Endodermal cell (in vitro differentiated cells): ENCODE measurements at regions not wholly inside any gene's neighbourhood (a gene's known extent, or its start where the extent isn't known, plus 50 kb on each side); places are given as distances from the start of the nearest gene placed in this dataset.
A peak's percentile ranks its signal among the peaks of the same experiment; 100 is the strongest.

Source experiments
- DNase-seq: peaks from one replicate; pipeline ENCODE4 v3.0.0-alpha.2; 2017
- H3K27ac ChIP-seq: 2 replicates; pipeline ENCODE4 v1.5.1; 2013; ENCODE audit warnings: mild to moderate bottlenecking, low read depth, low read length, moderate library complexity
- H3K27me3 ChIP-seq: 2 replicates; pipeline ENCODE4 v1.6.1; 2013; ENCODE audit warnings: mild to moderate bottlenecking, low read length, moderate library complexity; ENCODE audit not compliant: insufficient read depth, control insufficient read depth, poor library complexity, severe bottlenecking
- H3K36me3 ChIP-seq: 2 replicates; pipeline ENCODE4 v1.7.0; 2013; ENCODE audit warnings: mild to moderate bottlenecking, low read length, moderate library complexity; ENCODE audit not compliant: control insufficient read depth, insufficient read depth
- H3K4me1 ChIP-seq: one replicate; pipeline ENCODE4 v1.7.0; 2013; ENCODE audit warnings: low read length; ENCODE audit not compliant: control insufficient read depth, insufficient read depth
- H3K4me3 ChIP-seq: 2 replicates; pipeline ENCODE4 v1.5.1; 2013; ENCODE audit warnings: mild to moderate bottlenecking, low read length, moderate library complexity
- H3K9ac ChIP-seq: 2 replicates; pipeline ENCODE4 v1.6.1; 2013; ENCODE audit warnings: mild to moderate bottlenecking, low read length, moderate library complexity; ENCODE audit not compliant: poor library complexity, severe bottlenecking; ENCODE audit errors: extremely low read depth
- H3K9me3 ChIP-seq: 2 replicates; pipeline ENCODE4 v1.6.1; 2013; ENCODE audit warnings: mild to moderate bottlenecking, low read length, moderate library complexity; ENCODE audit not compliant: control insufficient read depth
- H3K27ac Mint-ChIP-seq: 2 replicates; pipeline ENCODE4 v1.8.0; 2020; ENCODE audit warnings: mixed read lengths
- H3K27me3 Mint-ChIP-seq: 2 replicates; pipeline ENCODE4 v1.8.0; 2021; ENCODE audit warnings: mild to moderate bottlenecking, mixed read lengths; ENCODE audit not compliant: insufficient read depth
- H3K36me3 Mint-ChIP-seq: 2 replicates; pipeline ENCODE4 v1.8.0; 2020; ENCODE audit warnings: low read depth, mixed read lengths
- H3K4me1 Mint-ChIP-seq: 2 replicates; pipeline ENCODE4 v1.8.0; 2020; ENCODE audit warnings: mixed read lengths
- H3K4me3 Mint-ChIP-seq: 2 replicates; pipeline ENCODE4 v1.8.0; 2020; ENCODE audit warnings: mild to moderate bottlenecking, moderate library complexity, mixed read lengths
- H3K9me3 Mint-ChIP-seq: 2 replicates; pipeline ENCODE4 v1.8.0; 2020; ENCODE audit warnings: mild to moderate bottlenecking, mixed read lengths
- CTCF ChIP-seq: fragments of 200-600 bp; sonication (generic); conservative IDR thresholded peaks from 2 replicates; pipeline ENCODE4 v1.5.0; 2021; ENCODE audit warnings: antibody characterized with exemption, mild to moderate bottlenecking
- WGBS, 2 experiments: methylation state at CpG; one replicate each; pipeline versions ENCODE4 v1.1.5 to v1.1.7; 2013; ENCODE audit warnings: missing lambda C conversion rate in 2 of 2, mixed read lengths in 1 of 2; ENCODE audit not compliant: insufficient coverage in 1 of 2, insufficient read length in 1 of 2; 5-methylcytosine and 5-hydroxymethylcytosine counted together

GRCh38 chr6:76697585-76697984 is 625.1 kb upstream of the IMPG1 start:
- no peaks in the 10 kb centered on the region for H3K36me3 Mint-ChIP-seq
- H3K27ac Mint-ChIP-seq: no peak overlapping the region
- Histone ChIP-seq H3K4me3 (no peak overlapping the region), H3K27ac (no peak overlapping the region), H3K27me3 (no peaks in the 10 kb centered on the region), H3K4me1 (peaks cover 8% of the 10 kb centered on the region), H3K9ac (no peak overlapping the region), H3K36me3 (no peaks in the 10 kb centered on the region), H3K9me3 (no peaks in the 10 kb centered on the region)
- H3K4me3 Mint-ChIP-seq: no peak overlapping the region
- H3K4me1 Mint-ChIP-seq: peaks cover 43% of the 10 kb centered on the region
- TF ChIP-seq CTCF: peak; percentile 67
- peaks cover 23% of the 10 kb centered on the region for H3K27me3 Mint-ChIP-seq
- H3K9me3 Mint-ChIP-seq: no peaks in the 10 kb centered on the region
- WGBS, 2 experiments: no CpG with 5 or more reads among the region's 2 CpGs
- no peak for DNase-seq

- DNase-seq: peak; percentile 54
- no peaks in the 10 kb centered on the region for H3K9me3 ChIP-seq
- peaks cover 5% of the 10 kb centered on the region for H3K27me3 Mint-ChIP-seq
- peaks cover 31% of the 10 kb centered on the region for H3K4me1 Mint-ChIP-seq
- no peak overlapping the region for H3K4me3 ChIP-seq
- no peak overlapping the region for H3K27ac ChIP-seq
- H3K36me3 ChIP-seq: no peaks in the 10 kb centered on the region
- WGBS, 2 experiments: 91% methylated on average over 1 of the region's 1 CpG; no CpG with 5 or more reads in 1 of the 2 experiments
- H3K4me1 ChIP-seq: peaks cover 8% of the 10 kb centered on the region
- no peaks in the 10 kb centered on the region for H3K9me3 Mint-ChIP-seq
- no peaks in the 10 kb centered on the region for H3K36me3 Mint-ChIP-seq
- H3K27ac Mint-ChIP-seq: no peak overlapping the region
- TF ChIP-seq CTCF: no peak
- no peaks in the 10 kb centered on the region for H3K27me3 ChIP-seq
- H3K9ac ChIP-seq: no peak overlapping the region
- H3K4me3 Mint-ChIP-seq: no peak overlapping the region
Observed at GRCh38 chr6:76694795-76695194, 622.3 kb upstream of the IMPG1 start.

GRCh38 chr6:76684875-76685274 is 612.4 kb upstream of the IMPG1 start:
- H3K4me1 Mint-ChIP-seq: peaks cover 14% of the 10 kb centered on the region
- no peak overlapping the region for H3K27ac Mint-ChIP-seq
- Histone ChIP-seq H3K27ac (no peak overlapping the region), H3K9me3 (peaks cover 5% of the 10 kb centered on the region), H3K27me3 (no peaks in the 10 kb centered on the region), H3K4me1 (no peaks in the 10 kb centered on the region), H3K4me3 (no peak overlapping the region), H3K36me3 (no peaks in the 10 kb centered on the region), H3K9ac (no peak overlapping the region)
- H3K4me3 Mint-ChIP-seq: no peak overlapping the region
- DNase-seq: peak; percentile 59
- TF ChIP-seq CTCF: peak; percentile 60
- H3K9me3 Mint-ChIP-seq: peaks cover 9% of the 10 kb centered on the region
- WGBS, 2 experiments: 75% methylated on average over 5 of the region's 5 CpGs; no CpG with 5 or more reads in 1 of the 2 experiments
- H3K27me3 Mint-ChIP-seq: no peaks in the 10 kb centered on the region
- no peaks in the 10 kb centered on the region for H3K36me3 Mint-ChIP-seq
